Retinal pigment epithelial cell (primary cell): ENCODE measurements at regions not wholly inside any gene's neighbourhood (a gene's known extent, or its start where the extent isn't known, plus 50 kb on each side); places are given as distances from the start of the nearest gene placed in this dataset.

Experiments used
- DNase-seq: peaks from one replicate; pipeline ENCODE4 v3.0.0-alpha.2; 2010; ENCODE audit warnings: low read depth
- H3K4me3 ChIP-seq: 2 replicates; pipeline ENCODE4 v1.5.1; 2011; ENCODE audit warnings: mild to moderate bottlenecking, low read length, control low read depth, moderate library complexity
- CTCF ChIP-seq: conservative IDR thresholded peaks from 2 replicates; pipeline ENCODE4 v1.5.1; 2011; ENCODE audit warnings: low read depth, low read length, control low read depth, inconsistent platforms

- H3K4me3 ChIP-seq = no peak overlapping the region
- no peak for TF ChIP-seq CTCF
- DNase-seq = no peak
These were observed 110.9 kb upstream of the NANOS1 start for GRCh38 chr10:118918587-118918986.

DNA sequence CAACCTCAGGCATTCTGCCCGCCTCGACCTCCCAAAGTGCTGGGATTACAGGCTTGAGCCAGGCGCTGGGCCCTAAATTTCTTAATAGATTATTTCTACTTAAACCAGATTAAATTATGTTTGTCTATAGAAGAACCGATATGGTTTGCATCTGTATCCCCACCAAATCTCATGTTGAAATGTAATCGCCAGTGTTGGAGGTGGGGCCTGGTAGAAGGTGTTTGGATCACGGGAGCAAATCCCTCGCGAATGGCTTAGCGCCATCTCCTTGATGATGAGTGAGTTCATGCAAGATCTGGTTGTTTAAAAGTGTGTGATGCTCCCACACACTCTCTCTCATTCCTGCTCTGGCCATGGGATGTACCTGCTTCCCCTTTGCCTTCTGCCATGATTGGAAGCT is 109.3 kb upstream of the NANOS1 start:
- H3K4me3 ChIP-seq = no peak overlapping the region
- TF ChIP-seq CTCF = no peak
- no peak for DNase-seq

DNA sequence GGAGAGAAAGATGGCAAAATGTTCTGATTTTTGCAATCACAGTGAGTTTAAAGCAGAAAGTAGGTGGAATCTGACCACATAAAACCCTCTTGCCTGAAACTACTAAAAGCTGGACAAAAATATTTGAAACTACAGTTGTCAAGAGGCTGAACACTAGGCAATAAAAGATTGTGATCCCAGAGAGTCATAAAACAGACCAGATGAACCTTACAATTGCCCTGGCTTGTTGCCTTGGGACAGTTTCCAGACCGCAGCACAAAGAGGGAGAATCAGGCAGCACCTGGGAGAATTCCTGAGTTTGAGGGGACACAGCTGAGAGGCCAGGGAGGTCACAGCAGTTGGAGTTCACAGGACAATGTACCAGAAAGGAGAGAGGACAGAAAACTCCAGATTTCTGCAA is 107.3 kb upstream of the NANOS1 start:
- no peak for TF ChIP-seq CTCF
- no peak overlapping the region for H3K4me3 ChIP-seq
- DNase-seq = no peak

DNA sequence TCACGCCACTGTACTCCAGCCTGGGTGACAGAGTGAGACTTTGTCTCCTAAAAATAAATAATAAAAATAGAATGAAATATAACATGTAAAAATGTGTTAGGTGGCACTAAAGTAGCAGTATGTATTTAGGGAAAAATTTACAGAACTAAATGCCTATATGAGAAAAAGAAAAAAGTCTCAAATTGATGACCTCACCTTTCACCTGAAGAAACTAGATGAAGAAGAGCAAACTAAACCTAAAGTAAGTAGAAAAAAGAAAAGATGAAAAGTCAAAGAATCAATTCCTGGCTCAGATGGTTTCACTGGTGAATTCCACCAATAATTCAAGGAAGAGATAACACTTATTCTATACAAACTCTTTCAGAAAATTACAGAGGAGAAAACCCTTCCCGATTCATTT is 106.5 kb upstream of the NANOS1 start:
- no peak for DNase-seq
- H3K4me3 ChIP-seq = no peak overlapping the region
- no peak for TF ChIP-seq CTCF

DNA sequence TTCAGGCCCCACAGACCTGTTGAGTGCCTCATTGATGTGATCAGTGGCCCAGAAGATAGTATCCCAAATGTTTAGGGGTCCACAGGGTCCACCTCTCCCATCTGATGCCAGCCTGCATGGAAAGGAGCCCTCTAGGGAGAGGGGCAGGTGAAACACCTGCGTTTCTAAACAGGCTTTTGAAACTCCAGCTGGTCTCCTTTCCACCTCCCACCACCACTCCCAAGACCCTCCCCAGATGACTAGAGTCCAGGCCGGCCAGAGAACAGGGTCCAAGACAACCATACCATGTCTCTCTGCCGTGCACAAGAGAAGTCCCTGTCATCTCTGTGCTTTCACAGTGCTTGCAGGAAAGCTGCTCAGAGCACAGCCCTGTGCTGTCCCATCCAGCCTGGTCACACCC is 105.0 kb upstream of the NANOS1 start:
- DNase-seq = no peak
- H3K4me3 ChIP-seq = no peak overlapping the region
- no peak for TF ChIP-seq CTCF

DNA sequence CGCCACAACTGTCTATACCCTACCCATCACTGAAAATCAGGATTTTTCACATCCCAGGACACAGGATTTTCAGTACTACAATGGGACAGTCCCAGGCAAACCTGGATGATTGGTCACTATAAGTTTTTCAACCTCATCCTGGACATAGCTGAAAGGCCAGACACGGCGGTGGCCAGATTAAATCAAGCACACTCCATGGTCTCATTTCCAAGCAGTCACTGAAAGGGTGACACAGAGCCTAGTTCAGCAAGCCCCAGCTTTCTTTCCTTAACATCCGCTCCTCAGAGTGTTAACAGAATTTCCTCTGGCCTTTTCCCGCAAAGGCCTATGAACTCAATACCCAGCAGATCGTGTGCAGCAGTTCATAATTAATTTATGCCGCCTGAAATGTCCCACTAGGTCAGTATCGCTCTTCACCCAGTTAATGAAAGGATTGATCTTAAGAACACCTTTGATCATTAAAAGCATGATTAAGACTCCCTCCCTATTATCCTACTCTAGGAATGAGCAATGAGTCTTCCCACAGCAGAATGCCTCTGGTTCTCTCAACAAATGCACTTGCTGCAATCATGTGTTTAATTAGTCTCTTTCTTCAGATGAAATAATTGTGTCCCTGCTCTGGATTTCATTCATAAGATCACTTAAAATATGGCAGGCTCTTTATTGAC is 104.0 kb upstream of the NANOS1 start:
- TF ChIP-seq CTCF = no peak
- H3K4me3 ChIP-seq = no peak overlapping the region
- DNase-seq = no peak

- TF ChIP-seq CTCF = no peak
- DNase-seq = no peak
- no peak overlapping the region for H3K4me3 ChIP-seq
These were observed 103.5 kb upstream of the NANOS1 start for GRCh38 chr10:118926072-118926417.
